ENCODE measurements at regions not wholly inside any gene's neighbourhood (a gene's known extent, or its start where the extent isn't known, plus 50 kb on each side); places are given as distances from the start of the nearest gene placed in this dataset.

DNA sequence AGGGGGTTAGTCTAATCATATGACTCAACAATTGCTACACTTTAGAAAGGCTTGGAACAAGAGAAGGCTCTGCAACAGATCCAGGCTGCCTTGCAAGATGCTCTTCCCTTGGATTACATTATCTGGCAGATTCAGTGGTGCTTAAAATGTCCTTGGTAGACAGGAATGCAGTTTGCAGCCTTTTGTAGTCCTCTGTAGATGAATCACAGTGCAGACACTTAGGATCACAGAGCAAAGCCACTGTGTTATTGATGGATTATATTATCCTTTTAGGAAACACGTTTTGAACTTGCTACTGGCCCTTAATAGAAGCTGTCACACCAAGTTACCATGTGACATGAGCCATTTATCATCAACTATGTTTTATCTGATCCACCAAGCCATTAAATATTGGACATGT, 152.2 kb downstream of the CBLN2 start:
- TF ChIP-seq, protein P1, sequence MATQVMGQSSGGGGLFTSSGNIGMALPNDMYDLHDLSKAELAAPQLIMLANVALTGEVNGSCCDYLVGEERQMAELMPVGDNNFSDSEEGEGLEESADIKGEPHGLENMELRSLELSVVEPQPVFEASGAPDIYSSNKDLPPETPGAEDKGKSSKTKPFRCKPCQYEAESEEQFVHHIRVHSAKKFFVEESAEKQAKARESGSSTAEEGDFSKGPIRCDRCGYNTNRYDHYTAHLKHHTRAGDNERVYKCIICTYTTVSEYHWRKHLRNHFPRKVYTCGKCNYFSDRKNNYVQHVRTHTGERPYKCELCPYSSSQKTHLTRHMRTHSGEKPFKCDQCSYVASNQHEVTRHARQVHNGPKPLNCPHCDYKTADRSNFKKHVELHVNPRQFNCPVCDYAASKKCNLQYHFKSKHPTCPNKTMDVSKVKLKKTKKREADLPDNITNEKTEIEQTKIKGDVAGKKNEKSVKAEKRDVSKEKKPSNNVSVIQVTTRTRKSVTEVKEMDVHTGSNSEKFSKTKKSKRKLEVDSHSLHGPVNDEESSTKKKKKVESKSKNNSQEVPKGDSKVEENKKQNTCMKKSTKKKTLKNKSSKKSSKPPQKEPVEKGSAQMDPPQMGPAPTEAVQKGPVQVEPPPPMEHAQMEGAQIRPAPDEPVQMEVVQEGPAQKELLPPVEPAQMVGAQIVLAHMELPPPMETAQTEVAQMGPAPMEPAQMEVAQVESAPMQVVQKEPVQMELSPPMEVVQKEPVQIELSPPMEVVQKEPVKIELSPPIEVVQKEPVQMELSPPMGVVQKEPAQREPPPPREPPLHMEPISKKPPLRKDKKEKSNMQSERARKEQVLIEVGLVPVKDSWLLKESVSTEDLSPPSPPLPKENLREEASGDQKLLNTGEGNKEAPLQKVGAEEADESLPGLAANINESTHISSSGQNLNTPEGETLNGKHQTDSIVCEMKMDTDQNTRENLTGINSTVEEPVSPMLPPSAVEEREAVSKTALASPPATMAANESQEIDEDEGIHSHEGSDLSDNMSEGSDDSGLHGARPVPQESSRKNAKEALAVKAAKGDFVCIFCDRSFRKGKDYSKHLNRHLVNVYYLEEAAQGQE (IDR thresholded peaks at IDR 0.05; ENCODE audit: insufficient read depth in 1 of 2, low read depth in 2 of 2, low read length in 2 of 2): no peak
- TF ChIP-seq TAF1 (IDR thresholded peaks at IDR 0.05; ENCODE audit: borderline replicate concordance, insufficient read depth, low read length) (no peak), SIN3A (IDR thresholded peaks at IDR 0.05; ENCODE audit: borderline replicate concordance, insufficient read depth, low read length) (no peak), POLR2AphosphoS5 (IDR thresholded peaks at IDR 0.05; ENCODE audit: low read depth, low read length) (no peak), FOXP2 (optimal IDR thresholded peaks at IDR 0.05; ENCODE audit: borderline replicate concordance, extremely low read depth, extremely low read length, insufficient read depth) (no peak)

Data from PFSK-1 (cell line).